ENCODE measurements at regions not wholly inside any gene's neighbourhood (a gene's known extent, or its start where the extent isn't known, plus 50 kb on each side); places are given as distances from the start of the nearest gene placed in this dataset.

DNA sequence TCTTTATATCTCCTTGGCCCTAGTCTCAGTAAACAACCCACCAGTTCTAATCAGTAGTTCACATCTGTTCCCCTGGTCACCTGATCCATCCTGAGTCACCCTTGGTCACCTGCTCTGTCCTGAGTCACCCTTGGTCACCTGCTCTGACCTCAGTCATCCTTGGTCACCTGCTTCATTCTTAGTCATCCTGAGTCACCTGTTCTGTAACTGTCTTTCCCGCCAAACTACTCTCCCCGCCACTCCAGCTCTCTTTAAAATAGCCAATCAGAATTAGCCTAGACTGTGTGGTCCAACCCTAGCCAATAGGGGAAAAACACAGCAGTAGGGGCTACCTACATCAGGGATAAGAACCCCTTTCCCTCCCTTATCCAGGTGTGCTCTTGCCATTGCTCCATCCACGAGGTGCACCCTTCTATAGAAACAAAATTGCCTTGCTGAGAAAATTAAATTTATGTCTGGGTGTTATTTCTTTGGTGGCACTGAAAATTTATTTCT, 245.4 kb upstream of the DIO3 start:
- no TSS peak for BruUV-seq (replicated peaks)
- Histone ChIP-seq H3K27me3 (ENCODE audit: control insufficient read depth, insufficient read depth, low read length) (no peaks in the 10 kb centered on the region), H2AK9ac (replicated peaks; ENCODE audit: low read depth, low read length, poor library complexity) (no peak overlapping the region), H4K20me1 (ENCODE audit: insufficient read depth, low read length) (no peaks in the 10 kb centered on the region), H3K9ac (ENCODE audit: low read depth, low read length) (no peak overlapping the region), H3K4me1 (ENCODE audit: control insufficient read depth, insufficient read depth, low read length) (no peaks in the 10 kb centered on the region), H2AK5ac (ENCODE audit: low read depth, low read length) (no peak overlapping the region), H3K9me3 (ENCODE audit: control insufficient read depth, insufficient read depth, low read length) (peaks cover 10% of the 10 kb centered on the region), H3K14ac (replicated peaks; ENCODE audit: low read depth, low read length) (no peak overlapping the region), H2BK20ac (ENCODE audit: low read depth, low read length) (no peak overlapping the region), H4K8ac (ENCODE audit: low read depth in 2 of 2, low read length in 2 of 2) (no peak overlapping the region), H2BK5ac (ENCODE audit: low read depth, low read length, poor library complexity, severe bottlenecking) (no peak overlapping the region), H3K23ac (ENCODE audit: low read depth, low read length) (no peak overlapping the region), H3K9me1 (ENCODE audit: insufficient read depth, low read length) (no peaks in the 10 kb centered on the region), H2AFZ (replicated peaks; ENCODE audit: low read length, poor library complexity) (no peak overlapping the region), H3K36me3 (ENCODE audit: control insufficient read depth, insufficient read depth, low read length) (no peaks in the 10 kb centered on the region), H3K18ac (ENCODE audit: low read depth, low read length) (no peak overlapping the region), H4K91ac (ENCODE audit: insufficient read depth, low read depth, low read length) (no peak overlapping the region), H3K79me1 (ENCODE audit: low read depth in 1 of 2, low read length in 2 of 2) (no peaks in the 10 kb centered on the region), H3K56ac (ENCODE audit: extremely low read depth, insufficient read depth, low read length) (no peak overlapping the region), H2BK15ac (ENCODE audit: low read depth, low read length) (no peak overlapping the region), H4K5ac (ENCODE audit: low read depth, low read length) (no peak overlapping the region), H2BK120ac (ENCODE audit: low read depth, low read length) (no peak overlapping the region), H3K27ac (ENCODE audit: insufficient read depth, low read length) (no peak overlapping the region), H3K4me2 (ENCODE audit: low read depth, low read length) (no peak overlapping the region), H3K4me3 (ENCODE audit: insufficient read depth, low read depth, low read length) (no peak overlapping the region), H3K4ac (ENCODE audit: low read depth, low read length) (no peak overlapping the region)
- in situ Hi-C loops (cut with MboI; ENCODE audit: low sequenced_read_pairs) (no loop called here), dilution Hi-C loops (cut with HindIII; ENCODE audit: low sequenced_read_pairs, unreplicated experiment) (no loop called here), intact Hi-C loops (cut with micrococcal nuclease) (no loop called here)
- no peak for DNase-seq
- no peak for TF ChIP-seq RCOR1 (IDR thresholded peaks at IDR 0.05; ENCODE audit: insufficient replicate concordance, low read length)
- TF ChIP-seq BHLHE40 (IDR thresholded peaks at IDR 0.05; ENCODE audit: low read depth, low read length): no peak
- TF ChIP-seq, protein P1, sequence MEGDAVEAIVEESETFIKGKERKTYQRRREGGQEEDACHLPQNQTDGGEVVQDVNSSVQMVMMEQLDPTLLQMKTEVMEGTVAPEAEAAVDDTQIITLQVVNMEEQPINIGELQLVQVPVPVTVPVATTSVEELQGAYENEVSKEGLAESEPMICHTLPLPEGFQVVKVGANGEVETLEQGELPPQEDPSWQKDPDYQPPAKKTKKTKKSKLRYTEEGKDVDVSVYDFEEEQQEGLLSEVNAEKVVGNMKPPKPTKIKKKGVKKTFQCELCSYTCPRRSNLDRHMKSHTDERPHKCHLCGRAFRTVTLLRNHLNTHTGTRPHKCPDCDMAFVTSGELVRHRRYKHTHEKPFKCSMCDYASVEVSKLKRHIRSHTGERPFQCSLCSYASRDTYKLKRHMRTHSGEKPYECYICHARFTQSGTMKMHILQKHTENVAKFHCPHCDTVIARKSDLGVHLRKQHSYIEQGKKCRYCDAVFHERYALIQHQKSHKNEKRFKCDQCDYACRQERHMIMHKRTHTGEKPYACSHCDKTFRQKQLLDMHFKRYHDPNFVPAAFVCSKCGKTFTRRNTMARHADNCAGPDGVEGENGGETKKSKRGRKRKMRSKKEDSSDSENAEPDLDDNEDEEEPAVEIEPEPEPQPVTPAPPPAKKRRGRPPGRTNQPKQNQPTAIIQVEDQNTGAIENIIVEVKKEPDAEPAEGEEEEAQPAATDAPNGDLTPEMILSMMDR (conservative IDR thresholded peaks at IDR 0.05; ENCODE audit: low read depth, low read length): no peak
- no peak for TF ChIP-seq RFX5 (IDR thresholded peaks at IDR 0.05; ENCODE audit: low read depth, low read length)
- TF ChIP-seq SMC3 (IDR thresholded peaks at IDR 0.05; ENCODE audit: low read depth, low read length): no peak
- no peak for TF ChIP-seq RAD21 (IDR thresholded peaks at IDR 0.05; ENCODE audit: low read length)
- TF ChIP-seq CHD1 (IDR thresholded peaks at IDR 0.05; ENCODE audit: low read depth, low read length): no peak
- no peak for TF ChIP-seq CEBPB (IDR thresholded peaks at IDR 0.05; ENCODE audit: low read depth, low read length)
- no peak for TF ChIP-seq MAFK (IDR thresholded peaks at IDR 0.05; ENCODE audit: low read depth, low read length)
- TF ChIP-seq FOS (IDR thresholded peaks at IDR 0.05; ENCODE audit: low read depth, low read length): no peak
- TF ChIP-seq, protein P2, sequence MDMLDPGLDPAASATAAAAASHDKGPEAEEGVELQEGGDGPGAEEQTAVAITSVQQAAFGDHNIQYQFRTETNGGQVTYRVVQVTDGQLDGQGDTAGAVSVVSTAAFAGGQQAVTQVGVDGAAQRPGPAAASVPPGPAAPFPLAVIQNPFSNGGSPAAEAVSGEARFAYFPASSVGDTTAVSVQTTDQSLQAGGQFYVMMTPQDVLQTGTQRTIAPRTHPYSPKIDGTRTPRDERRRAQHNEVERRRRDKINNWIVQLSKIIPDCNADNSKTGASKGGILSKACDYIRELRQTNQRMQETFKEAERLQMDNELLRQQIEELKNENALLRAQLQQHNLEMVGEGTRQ (IDR thresholded peaks at IDR 0.05; ENCODE audit: low read depth, low read length): no peak
- no peak for ATAC-seq (ENCODE audit: low read depth)
- WGBS, 2 experiments (ENCODE audit: extremely low coverage in 2 of 2, insufficient read length in 1 of 2): 100% methylated on average over 1 of the region's 3 CpGs; no CpG with 5 or more reads in 1 of the 2 experiments
- POLR2A ChIA-PET (ENCODE audit: unreplicated experiment): no interaction called here
- CTCF ChIA-PET: no interaction called here
